Lower lobe of right lung (tissue), 2 donors: ENCODE measurements at regions not wholly inside any gene's neighbourhood (a gene's known extent, or its start where the extent isn't known, plus 50 kb on each side); places are given as distances from the start of the nearest gene placed in this dataset.
A peak's percentile ranks its signal among the peaks of the same experiment; 100 is the strongest.

ENCODE experiments used
- ATAC-seq, 2 donors: fragments of 200-7000 bp; cut with Tn5 transposase; one replicate each; pipeline ENCODE4 v1.9.1; 2020 to 2022; ENCODE audit warnings: mild to moderate bottlenecking in 2 of 2, moderate library complexity in 2 of 2
- DNase-seq: peaks from one replicate; pipeline ENCODE4 v3.0.0-alpha.2; 2020
- H3K27ac ChIP-seq: fragments of 200-600 bp; one replicate; pipeline ENCODE4 v1.8.0; 2022
- H3K27me3 ChIP-seq: fragments of 200-600 bp; one replicate; pipeline ENCODE4 v1.8.0; 2022; ENCODE audit warnings: low read depth
- H3K36me3 ChIP-seq: fragments of 200-600 bp; one replicate; pipeline ENCODE4 v1.8.0; 2022; ENCODE audit warnings: mild to moderate bottlenecking
- H3K4me1 ChIP-seq: fragments of 200-600 bp; one replicate; pipeline ENCODE4 v1.8.0; 2022
- H3K4me3 ChIP-seq: fragments of 200-600 bp; one replicate; pipeline ENCODE4 v1.8.0; 2022; ENCODE audit warnings: mild to moderate bottlenecking
- H3K9me3 ChIP-seq: fragments of 200-600 bp; one replicate; pipeline ENCODE4 v1.8.0; 2022
- intact Hi-C: fragments of 100-400 bp; cut with DNase I; formaldehyde crosslinking; loops from one replicate; pipeline ENCODE4 v1.11.0; 2022
- TF ChIP-seq, protein P1 (sequence below): fragments of 200-600 bp; IDR thresholded peaks from one replicate; pipeline ENCODE4 v1.8.0; 2022; ENCODE audit warnings: antibody characterized with exemption, mild to moderate bottlenecking
- donor health status: DM: no; HTN: yes; CAD: no; lungs with severe emphysema.

DNA sequence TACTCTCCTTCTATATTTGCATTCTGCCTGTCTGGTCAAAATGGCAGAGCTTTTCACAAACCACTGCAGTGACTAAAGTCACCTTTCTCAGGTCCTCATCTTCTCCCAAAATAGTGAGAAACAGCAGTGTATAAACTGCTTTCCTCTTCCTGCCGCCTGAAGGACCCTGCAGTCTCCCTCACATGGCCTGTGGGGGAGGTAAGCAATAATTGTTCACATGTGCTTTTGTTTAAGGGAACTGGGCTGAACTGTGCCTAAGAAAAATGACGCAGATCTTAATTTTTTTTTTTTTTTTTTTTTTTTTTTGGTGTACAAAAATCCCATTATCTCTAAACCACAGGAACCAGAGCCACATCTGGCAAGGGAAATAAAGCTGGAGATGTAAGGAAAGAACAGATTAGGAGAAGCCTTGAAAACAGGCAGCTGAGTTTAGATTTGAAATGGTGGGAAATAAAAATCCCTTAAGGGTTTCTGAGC is 131.7 kb upstream of the VLDLR start:
- no peak for ATAC-seq
- Histone ChIP-seq H3K27ac (no peak overlapping the region), H3K4me1 (no peaks in the 10 kb centered on the region), H3K9me3 (no peaks in the 10 kb centered on the region), H3K4me3 (no peak overlapping the region), H3K36me3 (no peaks in the 10 kb centered on the region), H3K27me3 (no peaks in the 10 kb centered on the region)
- intact Hi-C loops: no loop called here
- DNase-seq: no peak
- TF ChIP-seq, protein P1, sequence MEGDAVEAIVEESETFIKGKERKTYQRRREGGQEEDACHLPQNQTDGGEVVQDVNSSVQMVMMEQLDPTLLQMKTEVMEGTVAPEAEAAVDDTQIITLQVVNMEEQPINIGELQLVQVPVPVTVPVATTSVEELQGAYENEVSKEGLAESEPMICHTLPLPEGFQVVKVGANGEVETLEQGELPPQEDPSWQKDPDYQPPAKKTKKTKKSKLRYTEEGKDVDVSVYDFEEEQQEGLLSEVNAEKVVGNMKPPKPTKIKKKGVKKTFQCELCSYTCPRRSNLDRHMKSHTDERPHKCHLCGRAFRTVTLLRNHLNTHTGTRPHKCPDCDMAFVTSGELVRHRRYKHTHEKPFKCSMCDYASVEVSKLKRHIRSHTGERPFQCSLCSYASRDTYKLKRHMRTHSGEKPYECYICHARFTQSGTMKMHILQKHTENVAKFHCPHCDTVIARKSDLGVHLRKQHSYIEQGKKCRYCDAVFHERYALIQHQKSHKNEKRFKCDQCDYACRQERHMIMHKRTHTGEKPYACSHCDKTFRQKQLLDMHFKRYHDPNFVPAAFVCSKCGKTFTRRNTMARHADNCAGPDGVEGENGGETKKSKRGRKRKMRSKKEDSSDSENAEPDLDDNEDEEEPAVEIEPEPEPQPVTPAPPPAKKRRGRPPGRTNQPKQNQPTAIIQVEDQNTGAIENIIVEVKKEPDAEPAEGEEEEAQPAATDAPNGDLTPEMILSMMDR: no peak

DNA sequence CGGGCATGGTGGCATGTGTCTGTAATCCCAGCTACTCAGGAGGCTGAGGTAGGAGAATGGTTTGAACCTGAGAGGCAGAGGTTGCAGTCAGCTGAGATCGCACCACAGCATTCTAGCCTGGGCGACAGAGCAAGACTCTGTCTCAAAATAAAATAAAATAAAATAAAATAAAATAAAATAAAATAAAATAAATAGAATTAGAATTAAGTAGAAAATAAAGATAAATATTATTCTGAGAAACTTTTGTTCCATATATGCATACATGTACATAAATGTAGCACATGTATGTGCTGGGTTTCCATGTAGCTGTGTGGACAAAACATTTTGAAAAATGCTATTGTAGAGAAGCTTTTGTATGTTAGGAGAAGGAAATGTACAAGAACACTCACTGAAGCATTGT is 129.4 kb upstream of the VLDLR start:
- no peak for ATAC-seq
- H3K4me3 ChIP-seq: no peak overlapping the region
- TF ChIP-seq, protein P1: no peak
- intact Hi-C loops: no loop called here
- H3K36me3 ChIP-seq: no peaks in the 10 kb centered on the region
- H3K9me3 ChIP-seq: no peaks in the 10 kb centered on the region
- H3K27ac ChIP-seq: no peak overlapping the region
- no peak for DNase-seq
- H3K4me1 ChIP-seq: peaks cover 4% of the 10 kb centered on the region
- H3K27me3 ChIP-seq: no peaks in the 10 kb centered on the region

DNA sequence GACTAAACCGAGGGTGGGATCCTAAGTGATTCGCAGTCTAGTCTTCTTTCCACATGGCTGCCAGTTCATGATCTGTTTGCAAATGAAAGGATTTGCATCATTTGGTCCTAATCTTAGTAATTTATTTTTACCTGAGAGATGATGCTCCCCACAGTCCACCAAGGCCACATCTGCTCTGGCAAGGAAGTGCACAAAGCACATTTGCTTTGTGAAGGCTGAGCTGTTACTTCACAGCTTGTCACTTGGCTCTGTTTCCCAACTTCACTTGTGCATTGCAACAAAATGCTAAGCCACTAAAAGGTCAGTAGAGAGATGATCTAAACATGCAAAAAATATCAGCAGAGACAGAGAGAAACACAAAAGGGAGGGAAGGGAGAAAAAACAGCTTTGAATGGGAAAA is 128.5 kb upstream of the VLDLR start:
- TF ChIP-seq, protein P1: no peak
- Histone ChIP-seq H3K9me3 (no peaks in the 10 kb centered on the region), H3K27ac (no peak overlapping the region), H3K4me1 (peaks cover 4% of the 10 kb centered on the region), H3K36me3 (no peaks in the 10 kb centered on the region), H3K27me3 (no peaks in the 10 kb centered on the region), H3K4me3 (no peak overlapping the region)
- intact Hi-C loops: no loop called here
- DNase-seq (no peak), ATAC-seq (no peak)

DNA sequence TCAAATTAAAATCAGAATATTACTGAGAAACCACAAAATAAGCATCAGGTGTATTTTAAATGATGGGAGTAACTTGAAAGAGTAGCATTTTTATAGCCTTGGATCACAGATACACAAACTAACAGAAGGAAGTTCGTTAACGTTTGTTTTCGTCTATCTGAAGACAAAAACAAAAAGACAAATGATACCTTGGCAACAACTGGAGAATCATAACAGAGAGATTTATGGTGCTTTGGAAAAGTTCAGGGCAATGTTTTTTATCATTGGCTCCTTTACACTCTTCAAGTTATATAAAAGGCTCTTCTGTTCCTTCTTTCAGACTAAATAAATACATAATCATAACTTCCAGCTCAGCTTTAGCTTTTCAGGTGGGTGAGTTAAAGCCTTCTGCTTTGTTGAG is 128.1 kb upstream of the VLDLR start:
- peaks cover 4% of the 10 kb centered on the region for H3K4me1 ChIP-seq
- no peak for DNase-seq
- H3K27me3 ChIP-seq: no peaks in the 10 kb centered on the region
- TF ChIP-seq, protein P1: no peak
- no peaks in the 10 kb centered on the region for H3K36me3 ChIP-seq
- no peaks in the 10 kb centered on the region for H3K9me3 ChIP-seq
- intact Hi-C loops: no loop called here
- H3K4me3 ChIP-seq: no peak overlapping the region
- ATAC-seq: no peak
- no peak overlapping the region for H3K27ac ChIP-seq

DNA sequence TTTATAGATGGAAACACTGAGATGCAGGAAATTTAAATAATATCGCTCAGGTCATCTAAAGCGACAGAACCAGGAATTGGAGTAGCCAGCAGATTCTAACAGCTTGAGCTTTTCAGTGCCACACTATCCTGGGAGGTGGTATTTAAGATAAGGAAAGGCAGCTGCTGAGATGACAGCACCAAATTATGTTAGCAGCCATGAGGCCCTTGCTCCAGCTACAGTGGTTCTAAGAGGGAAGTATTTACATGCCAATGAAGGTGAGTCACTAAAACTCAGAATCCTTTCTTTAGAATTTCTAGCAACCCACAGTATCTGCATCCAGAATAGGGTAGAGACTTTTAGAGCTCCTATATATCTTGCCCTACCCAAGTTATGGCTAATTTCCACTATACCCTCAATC is 127.0 kb upstream of the VLDLR start:
- intact Hi-C loops: no loop called here
- ATAC-seq (peak; percentile 61 to 81), DNase-seq (no peak)
- peaks cover 4% of the 10 kb centered on the region for H3K4me1 ChIP-seq
- H3K4me3 ChIP-seq: no peak overlapping the region
- H3K36me3 ChIP-seq: no peaks in the 10 kb centered on the region
- no peaks in the 10 kb centered on the region for H3K27me3 ChIP-seq
- no peaks in the 10 kb centered on the region for H3K9me3 ChIP-seq
- TF ChIP-seq, protein P1: no peak
- no peak overlapping the region for H3K27ac ChIP-seq
